ENCODE measurements at regions not wholly inside any gene's neighbourhood (a gene's known extent, or its start where the extent isn't known, plus 50 kb on each side); places are given as distances from the start of the nearest gene placed in this dataset.

DNA sequence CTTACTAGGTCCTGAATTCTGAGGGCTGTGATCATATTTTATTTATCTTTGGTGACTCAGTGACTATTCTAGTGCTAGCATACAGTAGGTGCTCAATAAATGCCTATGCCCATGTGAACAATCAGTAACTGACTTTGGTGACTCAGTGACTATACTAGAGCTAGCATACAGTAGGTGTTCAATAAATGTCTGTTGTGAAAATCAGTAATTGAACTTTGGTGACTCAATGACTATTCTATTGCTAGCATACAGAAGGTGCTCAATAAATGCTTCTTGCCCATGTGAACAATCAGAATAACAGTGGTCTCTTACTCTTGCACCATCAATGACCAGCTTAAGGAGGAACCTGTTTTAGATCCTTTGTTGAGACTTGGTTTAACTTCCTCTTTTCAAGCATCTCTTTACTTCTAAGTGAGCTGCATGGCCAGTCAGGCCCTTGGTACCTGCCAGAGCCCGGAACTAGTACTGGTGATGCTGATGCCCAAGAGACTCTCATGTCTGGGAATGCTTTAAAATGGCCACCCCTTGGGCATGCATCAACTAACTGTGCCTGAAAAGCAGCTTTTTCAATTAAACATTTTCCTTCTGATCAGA is 214.9 kb upstream of the SPRED2 start:
- H3K4me3 ChIP-seq (ENCODE audit: insufficient read depth, low read depth, low read length), result no peak overlapping the region
- no peak overlapping the region for H2BK15ac ChIP-seq (ENCODE audit: low read depth, low read length)
- H3K4ac ChIP-seq (ENCODE audit: low read depth, low read length), result no peak overlapping the region
- in situ Hi-C loops (cut with MboI; ENCODE audit: low sequenced_read_pairs) (loop anchor here (25.0 kb wide), 1 partner anchor 765 kb away; no protein-coding TSS in a partner anchor), dilution Hi-C loops (cut with HindIII; ENCODE audit: low sequenced_read_pairs, unreplicated experiment) (no loop called here), intact Hi-C loops (cut with micrococcal nuclease) (no loop called here)
- no peak overlapping the region for H2BK120ac ChIP-seq (ENCODE audit: low read depth, low read length)
- ChIA-PET POLR2A (ENCODE audit: unreplicated experiment) (no interaction called here), CTCF (no interaction called here)
- no peak overlapping the region for H4K91ac ChIP-seq (ENCODE audit: insufficient read depth, low read depth, low read length)
- ATAC-seq (ENCODE audit: low read depth), result no peak
- H3K9me3 ChIP-seq (ENCODE audit: control insufficient read depth, insufficient read depth, low read length), result no peaks in the 10 kb centered on the region
- H3K23ac ChIP-seq (ENCODE audit: low read depth, low read length), result no peak overlapping the region
- H3K4me2 ChIP-seq (ENCODE audit: low read depth, low read length), result no peak overlapping the region
- no peak overlapping the region for H2AK5ac ChIP-seq (ENCODE audit: low read depth, low read length)
- no peaks in the 10 kb centered on the region for H3K9me1 ChIP-seq (ENCODE audit: insufficient read depth, low read length)
- TF ChIP-seq NFE2L2 (IDR thresholded peaks at IDR 0.05; ENCODE audit: low read depth, low read length) (no peak), BHLHE40 (IDR thresholded peaks at IDR 0.05; ENCODE audit: low read depth, low read length) (no peak), RAD21 (IDR thresholded peaks at IDR 0.05; ENCODE audit: low read length) (no peak), MAFK (IDR thresholded peaks at IDR 0.05; ENCODE audit: low read depth, low read length) (no peak), SMC3 (IDR thresholded peaks at IDR 0.05; ENCODE audit: low read depth, low read length) (no peak), CEBPB (IDR thresholded peaks at IDR 0.05; ENCODE audit: low read depth, low read length) (no peak), MAZ (IDR thresholded peaks at IDR 0.05; ENCODE audit: borderline replicate concordance, low read depth, low read length) (no peak), FOS (IDR thresholded peaks at IDR 0.05; ENCODE audit: low read depth, low read length) (no peak), RCOR1 (IDR thresholded peaks at IDR 0.05; ENCODE audit: insufficient replicate concordance, low read length) (no peak), MXI1 (IDR thresholded peaks at IDR 0.05; ENCODE audit: borderline replicate concordance, low read depth, low read length) (no peak), RFX5 (IDR thresholded peaks at IDR 0.05; ENCODE audit: low read depth, low read length) (no peak), POLR2A (IDR thresholded peaks at IDR 0.05; ENCODE audit: low read depth, low read length) (no peak), CHD1 (IDR thresholded peaks at IDR 0.05; ENCODE audit: low read depth, low read length) (no peak)
- TF ChIP-seq, protein P1, sequence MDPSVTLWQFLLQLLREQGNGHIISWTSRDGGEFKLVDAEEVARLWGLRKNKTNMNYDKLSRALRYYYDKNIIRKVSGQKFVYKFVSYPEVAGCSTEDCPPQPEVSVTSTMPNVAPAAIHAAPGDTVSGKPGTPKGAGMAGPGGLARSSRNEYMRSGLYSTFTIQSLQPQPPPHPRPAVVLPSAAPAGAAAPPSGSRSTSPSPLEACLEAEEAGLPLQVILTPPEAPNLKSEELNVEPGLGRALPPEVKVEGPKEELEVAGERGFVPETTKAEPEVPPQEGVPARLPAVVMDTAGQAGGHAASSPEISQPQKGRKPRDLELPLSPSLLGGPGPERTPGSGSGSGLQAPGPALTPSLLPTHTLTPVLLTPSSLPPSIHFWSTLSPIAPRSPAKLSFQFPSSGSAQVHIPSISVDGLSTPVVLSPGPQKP (IDR thresholded peaks at IDR 0.05; ENCODE audit: borderline replicate concordance, low read depth, low read length), result no peak
- TF ChIP-seq, protein P2, sequence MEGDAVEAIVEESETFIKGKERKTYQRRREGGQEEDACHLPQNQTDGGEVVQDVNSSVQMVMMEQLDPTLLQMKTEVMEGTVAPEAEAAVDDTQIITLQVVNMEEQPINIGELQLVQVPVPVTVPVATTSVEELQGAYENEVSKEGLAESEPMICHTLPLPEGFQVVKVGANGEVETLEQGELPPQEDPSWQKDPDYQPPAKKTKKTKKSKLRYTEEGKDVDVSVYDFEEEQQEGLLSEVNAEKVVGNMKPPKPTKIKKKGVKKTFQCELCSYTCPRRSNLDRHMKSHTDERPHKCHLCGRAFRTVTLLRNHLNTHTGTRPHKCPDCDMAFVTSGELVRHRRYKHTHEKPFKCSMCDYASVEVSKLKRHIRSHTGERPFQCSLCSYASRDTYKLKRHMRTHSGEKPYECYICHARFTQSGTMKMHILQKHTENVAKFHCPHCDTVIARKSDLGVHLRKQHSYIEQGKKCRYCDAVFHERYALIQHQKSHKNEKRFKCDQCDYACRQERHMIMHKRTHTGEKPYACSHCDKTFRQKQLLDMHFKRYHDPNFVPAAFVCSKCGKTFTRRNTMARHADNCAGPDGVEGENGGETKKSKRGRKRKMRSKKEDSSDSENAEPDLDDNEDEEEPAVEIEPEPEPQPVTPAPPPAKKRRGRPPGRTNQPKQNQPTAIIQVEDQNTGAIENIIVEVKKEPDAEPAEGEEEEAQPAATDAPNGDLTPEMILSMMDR (conservative IDR thresholded peaks at IDR 0.05; ENCODE audit: low read depth, low read length), result no peak
- TF ChIP-seq, protein P3, sequence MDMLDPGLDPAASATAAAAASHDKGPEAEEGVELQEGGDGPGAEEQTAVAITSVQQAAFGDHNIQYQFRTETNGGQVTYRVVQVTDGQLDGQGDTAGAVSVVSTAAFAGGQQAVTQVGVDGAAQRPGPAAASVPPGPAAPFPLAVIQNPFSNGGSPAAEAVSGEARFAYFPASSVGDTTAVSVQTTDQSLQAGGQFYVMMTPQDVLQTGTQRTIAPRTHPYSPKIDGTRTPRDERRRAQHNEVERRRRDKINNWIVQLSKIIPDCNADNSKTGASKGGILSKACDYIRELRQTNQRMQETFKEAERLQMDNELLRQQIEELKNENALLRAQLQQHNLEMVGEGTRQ (IDR thresholded peaks at IDR 0.05; ENCODE audit: low read depth, low read length), result no peak
- no peaks in the 10 kb centered on the region for H3K79me1 ChIP-seq (ENCODE audit: low read depth in 1 of 2, low read length in 2 of 2)
- H3K14ac ChIP-seq (replicated peaks; ENCODE audit: low read depth, low read length), result no peak overlapping the region
- no peak overlapping the region for H3K56ac ChIP-seq (ENCODE audit: extremely low read depth, insufficient read depth, low read length)
- H3K27me3 ChIP-seq (ENCODE audit: control insufficient read depth, insufficient read depth, low read length), result peaks cover 31% of the 10 kb centered on the region
- H2BK5ac ChIP-seq (ENCODE audit: low read depth, low read length, poor library complexity, severe bottlenecking), result no peak overlapping the region
- no peaks in the 10 kb centered on the region for H4K20me1 ChIP-seq (ENCODE audit: insufficient read depth, low read length)
- H3K9ac ChIP-seq (ENCODE audit: low read depth, low read length), result no peak overlapping the region
- no peak overlapping the region for H2BK20ac ChIP-seq (ENCODE audit: low read depth, low read length)
- no peak overlapping the region for H3K27ac ChIP-seq (ENCODE audit: insufficient read depth, low read length)
- no peak overlapping the region for H4K8ac ChIP-seq (ENCODE audit: low read depth in 2 of 2, low read length in 2 of 2)
- no peaks in the 10 kb centered on the region for H3K4me1 ChIP-seq (ENCODE audit: control insufficient read depth, insufficient read depth, low read length)
- no CpG with 5 or more reads among the region's 1 CpG for WGBS, 2 experiments (ENCODE audit: extremely low coverage in 2 of 2, insufficient read length in 1 of 2)
- no TSS peak for BruUV-seq (replicated peaks)
- no peak overlapping the region for H2AK9ac ChIP-seq (replicated peaks; ENCODE audit: low read depth, low read length, poor library complexity)
- H3K36me3 ChIP-seq (ENCODE audit: control insufficient read depth, insufficient read depth, low read length), result no peaks in the 10 kb centered on the region
- no peak overlapping the region for H4K5ac ChIP-seq (ENCODE audit: low read depth, low read length)
- no peak for DNase-seq
- no peak overlapping the region for H2AFZ ChIP-seq (replicated peaks; ENCODE audit: low read length, poor library complexity)
- no peak overlapping the region for H3K18ac ChIP-seq (ENCODE audit: low read depth, low read length)

All from IMR-90 (cell line).